ENCODE measurements at regions not wholly inside any gene's neighbourhood (a gene's known extent, or its start where the extent isn't known, plus 50 kb on each side); places are given as distances from the start of the nearest gene placed in this dataset.

DNA sequence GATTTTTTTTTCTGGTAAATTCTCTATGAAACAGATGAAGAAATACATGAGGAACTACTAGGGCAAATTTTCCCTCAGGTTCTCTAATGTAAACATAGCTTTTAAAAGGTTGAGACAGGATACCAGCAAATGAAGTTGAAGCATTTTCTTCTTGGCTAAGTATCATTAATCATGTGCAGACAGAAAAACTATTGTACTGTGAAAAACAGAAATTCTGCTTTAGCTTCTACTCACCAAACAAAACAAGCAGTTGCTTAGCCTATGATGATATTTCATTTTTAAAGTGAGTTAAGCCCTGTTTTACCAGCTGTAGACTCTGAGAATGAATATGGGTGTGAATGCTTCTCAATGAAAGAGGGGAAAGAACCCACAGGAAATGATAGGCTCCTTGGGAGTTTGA lies 358.9 kb downstream of the TRAM1L1 start:
- Histone ChIP-seq H3K9me3 (no peaks in the 10 kb centered on the region), H3K4me2 (no peak overlapping the region), H3K27ac (no peak overlapping the region), H4K20me1 (no peaks in the 10 kb centered on the region), H3K4me1 (no peaks in the 10 kb centered on the region), H3K9ac (no peak overlapping the region), H3K4me3 (no peak overlapping the region), H3K27me3 (no peaks in the 10 kb centered on the region), H3K36me3 (no peaks in the 10 kb centered on the region)
- TF ChIP-seq Cebpa-rat (IDR thresholded peaks at IDR 0.05), result no peak

DNA sequence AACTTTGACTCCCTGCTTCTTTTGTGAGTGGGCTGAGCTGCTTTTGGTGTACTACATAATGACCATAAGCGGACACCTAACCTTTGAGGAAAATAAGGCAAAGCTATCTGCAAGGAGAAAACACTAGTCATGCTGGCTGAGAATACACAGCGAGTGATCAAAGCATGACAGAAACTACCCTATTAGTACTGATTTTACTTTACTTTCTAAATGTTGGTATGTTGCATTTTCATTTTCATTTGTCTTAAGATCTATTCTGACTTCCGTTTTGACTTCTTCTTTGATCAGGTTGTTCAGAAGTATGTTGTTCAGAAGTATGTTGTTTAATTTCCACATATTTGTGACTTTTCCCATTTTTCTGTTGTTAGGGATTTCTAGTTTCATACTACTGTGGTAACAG lies 361.1 kb downstream of the TRAM1L1 start:
- TF ChIP-seq Cebpa-rat (IDR thresholded peaks at IDR 0.05), result no peak
- no peaks in the 10 kb centered on the region for H3K4me1 ChIP-seq

DNA sequence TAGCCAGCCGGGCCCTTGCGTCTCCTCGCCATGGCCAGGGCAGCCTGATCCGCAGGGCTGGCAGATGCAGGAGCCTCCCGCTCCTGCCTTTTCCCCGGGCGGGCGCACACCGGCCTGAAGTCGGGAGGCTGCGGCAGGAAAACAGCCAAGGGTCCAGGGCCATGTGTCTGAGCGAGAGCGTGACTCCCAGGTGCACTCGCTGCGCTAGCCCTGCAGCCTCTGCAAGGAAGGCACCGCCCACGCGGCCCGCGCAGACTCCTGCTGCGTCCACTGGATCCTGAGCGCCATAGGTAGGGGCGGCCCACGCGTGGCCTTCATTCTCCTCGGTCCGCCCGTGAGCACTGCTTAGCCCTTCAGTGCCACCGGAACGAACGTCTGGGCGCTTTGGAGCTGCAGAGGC lies 379.9 kb downstream of the TRAM1L1 start:
- Histone ChIP-seq H3K27me3 (no peaks in the 10 kb centered on the region), H3K9me3 (peaks cover 5% of the 10 kb centered on the region; the same call in 1 of the 2 replicates), H3K9ac (no peak overlapping the region), H3K4me1 (no peaks in the 10 kb centered on the region), H3K4me2 (no peak overlapping the region), H3K27ac (no peak overlapping the region), H4K20me1 (no peaks in the 10 kb centered on the region), H3K36me3 (no peaks in the 10 kb centered on the region), H3K4me3 (no peak overlapping the region)
- TF ChIP-seq Cebpa-rat (IDR thresholded peaks at IDR 0.05), result no peak

More for the DNA sequence above, 361.1 kb downstream of the TRAM1L1 start:
- Histone ChIP-seq H3K9ac (no peak overlapping the region), H3K36me3 (no peaks in the 10 kb centered on the region), H3K9me3 (no peaks in the 10 kb centered on the region), H3K27me3 (no peaks in the 10 kb centered on the region), H4K20me1 (no peaks in the 10 kb centered on the region), H3K4me3 (no peak overlapping the region), H3K27ac (no peak overlapping the region), H3K4me2 (no peak overlapping the region)

DNA sequence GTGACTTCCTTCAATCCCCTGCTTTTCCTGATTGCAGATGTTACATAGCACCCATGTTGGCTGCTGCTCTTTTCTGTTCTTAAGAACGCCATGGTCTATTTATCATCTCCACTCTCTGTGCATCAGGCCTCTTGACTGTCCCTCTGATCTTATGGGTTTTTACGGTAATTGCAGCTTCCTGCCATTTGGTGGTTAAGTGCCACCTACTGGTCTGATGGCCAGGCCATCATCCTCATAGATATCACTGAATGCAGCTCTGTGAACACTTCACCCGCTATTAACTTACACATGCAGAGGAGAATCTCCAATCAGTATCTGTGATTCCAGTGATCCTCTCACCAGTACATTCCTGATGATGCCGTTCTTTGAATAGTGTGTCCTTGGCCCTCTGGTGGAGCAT lies 382.4 kb downstream of the TRAM1L1 start:
- no peak overlapping the region for H3K4me3 ChIP-seq
- H3K27ac ChIP-seq, result no peak overlapping the region
- H4K20me1 ChIP-seq, result no peaks in the 10 kb centered on the region
- H3K4me2 ChIP-seq, result no peak overlapping the region
- TF ChIP-seq Cebpa-rat (IDR thresholded peaks at IDR 0.05), result no peak
- H3K4me1 ChIP-seq, result no peaks in the 10 kb centered on the region
- H3K27me3 ChIP-seq, result no peaks in the 10 kb centered on the region
- H3K36me3 ChIP-seq, result no peaks in the 10 kb centered on the region
- peaks cover 5% of the 10 kb centered on the region; the same call in 1 of the 2 replicates for H3K9me3 ChIP-seq
- H3K9ac ChIP-seq, result no peak overlapping the region

DNA sequence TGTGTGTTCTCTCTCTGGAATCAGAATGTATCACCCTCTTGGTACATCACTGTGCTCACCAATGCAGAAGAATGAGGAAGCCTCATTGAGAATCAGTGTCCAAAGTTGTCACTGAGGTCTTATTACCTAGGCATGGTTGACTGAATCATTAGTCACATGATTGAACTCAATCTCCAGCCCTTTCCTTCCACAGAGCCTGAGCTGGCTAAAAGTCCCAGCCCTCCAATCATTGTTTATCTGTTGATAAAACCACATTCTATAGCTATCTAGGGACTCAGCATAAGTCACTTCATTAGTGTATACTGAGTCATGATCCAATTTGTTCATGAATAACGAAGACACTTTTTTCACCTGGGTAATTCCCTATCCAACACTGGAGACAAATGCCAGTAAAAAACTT lies 396.8 kb downstream of the TRAM1L1 start:
- H4K20me1 ChIP-seq, result no peaks in the 10 kb centered on the region
- TF ChIP-seq Cebpa-rat (IDR thresholded peaks at IDR 0.05), result no peak
- H3K27me3 ChIP-seq, result no peaks in the 10 kb centered on the region
- no peak overlapping the region for H3K4me2 ChIP-seq
- no peaks in the 10 kb centered on the region for H3K36me3 ChIP-seq
- H3K9ac ChIP-seq, result no peak overlapping the region
- no peaks in the 10 kb centered on the region for H3K4me1 ChIP-seq
- H3K4me3 ChIP-seq, result no peak overlapping the region
- no peak overlapping the region for H3K27ac ChIP-seq
- no peaks in the 10 kb centered on the region for H3K9me3 ChIP-seq

DNA sequence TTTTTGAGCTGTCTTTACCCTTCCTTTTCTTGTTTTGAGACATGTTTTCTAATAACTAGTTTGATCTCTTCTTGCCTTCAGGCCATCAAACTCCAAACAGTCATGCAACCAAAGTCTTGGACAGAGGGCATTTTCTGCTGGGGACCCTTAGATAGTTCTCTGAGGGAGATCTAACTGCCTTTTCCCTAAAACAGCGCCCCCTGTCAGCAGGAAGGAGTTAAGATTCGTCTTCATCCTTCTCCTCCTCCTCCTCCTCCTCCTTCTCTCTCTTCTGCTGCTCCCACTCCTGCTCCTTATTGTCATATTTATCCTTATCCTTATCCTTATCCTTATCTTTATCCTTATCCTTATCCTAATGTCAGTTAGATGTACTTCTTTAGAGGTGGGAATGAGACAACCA lies 417.2 kb downstream of the TRAM1L1 start:
- Histone ChIP-seq H3K4me2 (no peak overlapping the region), H4K20me1 (no peaks in the 10 kb centered on the region), H3K9me3 (no peaks in the 10 kb centered on the region), H3K9ac (no peak overlapping the region), H3K27ac (no peak overlapping the region), H3K4me3 (no peak overlapping the region), H3K27me3 (no peaks in the 10 kb centered on the region), H3K36me3 (no peaks in the 10 kb centered on the region), H3K4me1 (no peaks in the 10 kb centered on the region)
- TF ChIP-seq Cebpa-rat (IDR thresholded peaks at IDR 0.05), result no peak

DNA sequence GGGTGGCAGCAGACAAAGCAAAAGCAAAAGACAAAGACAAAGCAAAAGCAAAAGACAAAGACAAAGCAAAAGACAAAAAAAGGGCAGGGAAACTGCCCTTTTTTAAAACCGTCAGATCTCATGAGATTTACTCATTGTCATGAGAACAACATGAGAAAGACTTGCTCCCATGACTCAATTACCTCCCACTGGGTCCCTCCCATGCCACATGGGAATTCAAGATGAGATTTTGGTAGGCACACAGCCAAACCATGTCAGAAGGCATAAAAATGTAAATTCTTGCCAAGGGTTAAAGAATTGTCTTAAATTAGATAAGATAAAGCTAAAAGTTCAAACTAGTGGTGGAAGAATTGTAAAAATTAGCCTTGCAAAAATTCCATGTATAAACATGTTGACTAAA lies 419.7 kb downstream of the TRAM1L1 start:
- no peaks in the 10 kb centered on the region for H3K4me1 ChIP-seq
- no peaks in the 10 kb centered on the region for H3K36me3 ChIP-seq
- H4K20me1 ChIP-seq, result no peaks in the 10 kb centered on the region
- H3K9ac ChIP-seq, result no peak overlapping the region
- H3K4me2 ChIP-seq, result no peak overlapping the region
- H3K9me3 ChIP-seq, result no peaks in the 10 kb centered on the region
- no peak for TF ChIP-seq Cebpa-rat (IDR thresholded peaks at IDR 0.05)
- no peaks in the 10 kb centered on the region for H3K27me3 ChIP-seq
- H3K27ac ChIP-seq, result no peak overlapping the region
- H3K4me3 ChIP-seq, result no peak overlapping the region

DNA sequence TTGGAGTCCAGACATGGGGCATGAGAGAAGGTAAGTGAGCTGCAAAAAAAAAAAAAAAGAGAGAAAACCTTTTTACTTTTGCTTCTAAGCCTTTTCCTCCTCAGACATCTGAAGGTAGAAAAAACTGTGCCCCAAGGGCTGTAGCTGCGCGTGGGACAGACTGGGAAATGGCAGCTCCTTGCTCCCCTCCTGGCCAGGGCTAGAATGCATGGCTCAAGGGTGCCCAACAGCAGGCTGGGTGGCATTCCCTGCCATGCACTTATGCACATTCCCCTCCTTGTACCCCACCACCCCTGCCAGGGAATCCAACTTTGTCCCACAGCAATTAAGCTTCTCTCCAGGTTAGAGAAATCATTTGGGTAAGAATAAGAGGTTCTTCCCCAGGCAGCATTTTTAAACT lies 421.2 kb downstream of the TRAM1L1 start:
- Histone ChIP-seq H3K27ac (no peak overlapping the region), H3K9me3 (no peaks in the 10 kb centered on the region), H3K4me1 (no peaks in the 10 kb centered on the region), H4K20me1 (no peaks in the 10 kb centered on the region), H3K4me3 (no peak overlapping the region), H3K27me3 (no peaks in the 10 kb centered on the region), H3K36me3 (no peaks in the 10 kb centered on the region), H3K9ac (no peak overlapping the region), H3K4me2 (no peak overlapping the region)
- no peak for TF ChIP-seq Cebpa-rat (IDR thresholded peaks at IDR 0.05)

DNA sequence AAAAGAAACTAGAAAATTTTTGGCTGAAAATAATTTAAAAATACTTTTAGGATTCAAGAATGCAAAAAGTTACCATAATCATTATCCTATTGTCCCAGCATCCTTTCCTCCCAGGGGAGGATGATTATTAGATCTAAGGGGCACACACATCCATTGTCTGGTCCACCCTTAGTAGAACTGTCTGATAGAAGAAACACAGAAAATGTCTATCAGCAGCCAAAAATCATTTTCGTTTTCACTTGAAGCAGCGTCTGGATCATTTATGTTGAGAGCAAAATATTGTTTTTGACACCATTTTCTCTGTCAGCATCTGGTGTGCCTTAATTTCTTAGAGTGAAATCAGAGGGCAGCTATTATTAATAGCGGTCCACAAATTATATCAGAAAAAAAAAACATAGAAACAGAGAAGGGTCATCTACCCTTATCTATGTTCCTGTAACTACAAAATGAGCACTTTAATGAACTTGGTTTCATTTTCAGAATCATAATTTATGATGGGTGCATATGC lies 446.3 kb downstream of the TRAM1L1 start:
- H4K20me1 ChIP-seq, result no peaks in the 10 kb centered on the region
- no peaks in the 10 kb centered on the region for H3K27me3 ChIP-seq
- no peak overlapping the region for H3K4me2 ChIP-seq
- no peak overlapping the region for H3K27ac ChIP-seq
- H3K36me3 ChIP-seq, result no peaks in the 10 kb centered on the region
- H3K4me3 ChIP-seq, result no peak overlapping the region
- no peaks in the 10 kb centered on the region for H3K4me1 ChIP-seq
- no peak overlapping the region for H3K9ac ChIP-seq
- TF ChIP-seq Cebpa-rat (IDR thresholded peaks at IDR 0.05), result no peak
- no peaks in the 10 kb centered on the region for H3K9me3 ChIP-seq

DNA sequence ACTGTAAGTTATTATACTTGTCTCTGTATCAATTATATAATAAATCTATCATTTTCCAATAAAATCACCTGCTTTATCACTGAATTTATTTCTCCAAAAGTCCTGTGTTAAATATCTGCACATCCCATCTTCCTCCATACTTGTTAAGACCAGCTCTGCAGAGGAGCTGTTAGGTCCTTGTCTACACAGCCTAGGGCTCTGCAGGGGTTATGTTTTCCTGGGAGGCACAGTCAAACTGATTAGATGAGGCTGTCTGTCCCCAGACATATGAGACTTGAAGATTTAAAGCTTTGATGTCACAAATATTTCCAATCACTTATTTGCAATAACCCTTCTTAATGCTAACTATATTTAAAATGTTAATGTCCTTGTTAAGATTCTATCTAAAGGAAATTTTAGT lies 446.8 kb downstream of the TRAM1L1 start:
- no peaks in the 10 kb centered on the region for H3K4me1 ChIP-seq
- no peak overlapping the region for H3K4me2 ChIP-seq
- H3K27me3 ChIP-seq, result no peaks in the 10 kb centered on the region
- no peak overlapping the region for H3K4me3 ChIP-seq
- H3K27ac ChIP-seq, result no peak overlapping the region
- no peaks in the 10 kb centered on the region for H3K9me3 ChIP-seq
- H3K9ac ChIP-seq, result no peak overlapping the region
- H4K20me1 ChIP-seq, result no peaks in the 10 kb centered on the region
- H3K36me3 ChIP-seq, result no peaks in the 10 kb centered on the region
- TF ChIP-seq Cebpa-rat (IDR thresholded peaks at IDR 0.05), result no peak

DNA sequence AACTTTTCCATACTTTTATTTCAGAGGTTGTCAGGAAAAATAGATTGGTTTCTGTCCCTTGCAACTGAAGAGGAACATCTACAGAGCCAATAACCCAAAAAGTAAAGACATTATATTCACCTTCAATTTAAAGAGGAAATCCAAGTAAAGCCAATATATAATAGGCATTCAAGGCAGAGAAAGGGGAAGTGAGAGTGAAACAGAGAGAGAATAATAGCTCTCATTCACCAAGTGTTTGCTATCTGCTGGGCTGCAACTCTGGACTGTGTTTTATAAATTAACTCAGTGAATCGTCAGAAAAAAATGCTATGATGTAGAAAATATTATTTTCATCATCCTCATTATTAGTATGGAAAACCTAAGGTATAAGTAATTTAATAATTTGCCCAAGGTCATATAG lies 448.5 kb downstream of the TRAM1L1 start:
- no peak overlapping the region for H3K4me3 ChIP-seq
- H3K9me3 ChIP-seq, result no peaks in the 10 kb centered on the region
- no peak overlapping the region for H3K4me2 ChIP-seq
- no peak overlapping the region for H3K9ac ChIP-seq
- H3K4me1 ChIP-seq, result no peaks in the 10 kb centered on the region
- H3K27ac ChIP-seq, result no peak overlapping the region
- TF ChIP-seq Cebpa-rat (IDR thresholded peaks at IDR 0.05), result no peak
- no peaks in the 10 kb centered on the region for H4K20me1 ChIP-seq
- H3K27me3 ChIP-seq, result no peaks in the 10 kb centered on the region
- no peaks in the 10 kb centered on the region for H3K36me3 ChIP-seq

All from BLaER1 (cell line).